OCI-LY7 (cell line): ENCODE measurements at regions not wholly inside any gene's neighbourhood (a gene's known extent, or its start where the extent isn't known, plus 50 kb on each side); places are given as distances from the start of the nearest gene placed in this dataset.

Source experiments
- BruUV-seq: library from RNA; stranded (reverse); fragments of 400-500 nt; replicated peaks from 2 replicates; lab custom pipeline; 2021; lab: Mats Ljungman, UMichigan
- CTCF ChIA-PET: fragments of 300-600 bp; sonication (Branson Sonifier 250); formaldehyde crosslinking; loops from one replicate; lab custom pipeline; 2022; ENCODE audit warnings: antibody characterized with exemption; ENCODE audit not compliant: unreplicated experiment; lab: Charles Lee
- POLR2A ChIA-PET: fragments of 300-600 bp; sonication (Branson Sonifier 250); formaldehyde crosslinking; loops from one replicate; lab custom pipeline; 2022; ENCODE audit warnings: antibody characterized with exemption; lab: Charles Lee
- DNase-seq: peaks from one replicate; pipeline ENCODE4 v3.0.0-alpha.2; 2015; ENCODE audit warnings: low spot score
- H2AFZ ChIP-seq: fragments of 200-600 bp; sonication (generic), shearing (Covaris generic); 2 replicates; pipeline ENCODE4 v1.6.1; 2014; ENCODE audit warnings: mild to moderate bottlenecking, antibody characterized with exemption, low read length, moderate library complexity
- H3K27ac ChIP-seq: fragments of 200-600 bp; sonication (generic); 2 replicates; pipeline ENCODE4 v1.5.1; 2014; ENCODE audit warnings: mixed run types, low read depth, mild to moderate bottlenecking, moderate library complexity, low read length, inconsistent platforms; ENCODE audit not compliant: poor library complexity, severe bottlenecking
- H3K36me3 ChIP-seq: fragments of 200-600 bp; sonication (generic); 2 replicates; pipeline ENCODE4 v1.6.1; 2014; ENCODE audit warnings: mild to moderate bottlenecking, antibody characterized with exemption, low read length, moderate library complexity, mixed read lengths; ENCODE audit not compliant: insufficient read depth
- H3K4me1 ChIP-seq: fragments of 200-600 bp; sonication (generic); 2 replicates; pipeline ENCODE4 v1.5.1; 2014; ENCODE audit warnings: mild to moderate bottlenecking, low read length; ENCODE audit not compliant: insufficient read depth, poor library complexity, severe bottlenecking
- H3K4me2 ChIP-seq: fragments of 200-600 bp; sonication (generic); 2 replicates; pipeline ENCODE4 v1.6.1; 2014; ENCODE audit warnings: mild to moderate bottlenecking, low read length
- H3K4me3 ChIP-seq: fragments of 200-600 bp; sonication (generic); 2 replicates; pipeline ENCODE4 v1.5.1; 2014; ENCODE audit warnings: mild to moderate bottlenecking, low read depth, low read length; ENCODE audit not compliant: poor library complexity, severe bottlenecking
- H3K79me2 ChIP-seq: fragments of 200-600 bp; sonication (generic); 2 replicates; pipeline ENCODE4 v1.6.1; 2016; ENCODE audit warnings: low read depth, mild to moderate bottlenecking, low read length, moderate library complexity, mixed read lengths; ENCODE audit not compliant: insufficient read depth
- H3K9me2 ChIP-seq: fragments of 200-600 bp; sonication (generic); 2 replicates; pipeline ENCODE4 v1.6.1; 2016; ENCODE audit warnings: mild to moderate bottlenecking, low read length, mixed read lengths; ENCODE audit not compliant: insufficient read depth
- H3K9me3 ChIP-seq: fragments of 200-600 bp; sonication (generic); 2 replicates; pipeline ENCODE4 v1.6.1; 2014; ENCODE audit warnings: mild to moderate bottlenecking, mixed run types, low read length, mixed read lengths
- H4K20me1 ChIP-seq: fragments of 200-600 bp; sonication (generic); 2 replicates; pipeline ENCODE4 v1.6.1; 2014; ENCODE audit warnings: mild to moderate bottlenecking, antibody characterized with exemption, low read length, moderate library complexity, mixed read lengths; ENCODE audit not compliant: insufficient read depth
- CTCF ChIP-seq: fragments of 200-600 bp; sonication (generic); conservative IDR thresholded peaks from 2 replicates; pipeline ENCODE4 v1.5.1; 2014; ENCODE audit warnings: mild to moderate bottlenecking, antibody characterized with exemption, low read length, moderate library complexity, mixed read lengths
- EZH2phosphoT487 ChIP-seq: fragments of 200-600 bp; sonication (generic); IDR thresholded peaks from 2 replicates; pipeline ENCODE4 v1.6.1; 2018; ENCODE audit warnings: low read depth, borderline replicate concordance, mild to moderate bottlenecking, mixed run types, antibody characterized with exemption, low read length, moderate library complexity, mixed read lengths
- intact Hi-C: fragments of 100-400 bp; cut with micrococcal nuclease; formaldehyde crosslinking; loops from one replicate; pipeline ENCODE4 v1.10.0; 2022; ENCODE audit not compliant: unreplicated experiment

GRCh38 chr2:125125902-125126301 lies 1100.8 kb downstream of the CNTNAP5 start:
- BruUV-seq: no TSS peak
- no peaks in the 10 kb centered on the region for H3K9me2 ChIP-seq
- intact Hi-C loops: no loop called here
- no peak overlapping the region for H3K4me2 ChIP-seq
- no peaks in the 10 kb centered on the region for H4K20me1 ChIP-seq
- H2AFZ ChIP-seq: no peak overlapping the region
- H3K36me3 ChIP-seq: no peaks in the 10 kb centered on the region
- TF ChIP-seq CTCF: no peak
- TF ChIP-seq EZH2phosphoT487: no peak
- CTCF ChIA-PET: no interaction called here
- H3K4me1 ChIP-seq: no peaks in the 10 kb centered on the region
- no peak overlapping the region for H3K27ac ChIP-seq
- no peak overlapping the region for H3K4me3 ChIP-seq
- POLR2A ChIA-PET: no interaction called here
- H3K9me3 ChIP-seq: no peaks in the 10 kb centered on the region
- no peaks in the 10 kb centered on the region for H3K79me2 ChIP-seq
- no peak for DNase-seq

GRCh38 chr2:125160947-125161346 lies 1135.9 kb downstream of the CNTNAP5 start:
- CTCF ChIA-PET: no interaction called here
- H3K4me3 ChIP-seq: no peak overlapping the region
- H3K9me2 ChIP-seq: no peaks in the 10 kb centered on the region
- H3K27ac ChIP-seq: no peak overlapping the region
- no TSS peak for BruUV-seq
- H3K79me2 ChIP-seq: no peaks in the 10 kb centered on the region
- H4K20me1 ChIP-seq: no peaks in the 10 kb centered on the region
- no peak overlapping the region for H3K4me2 ChIP-seq
- intact Hi-C loops: no loop called here
- no peaks in the 10 kb centered on the region for H3K4me1 ChIP-seq
- no peak overlapping the region for H2AFZ ChIP-seq
- no peaks in the 10 kb centered on the region for H3K9me3 ChIP-seq
- TF ChIP-seq CTCF (no peak), EZH2phosphoT487 (no peak)
- H3K36me3 ChIP-seq: no peaks in the 10 kb centered on the region
- POLR2A ChIA-PET: no interaction called here
- no peak for DNase-seq

GRCh38 chr2:125167152-125167551 lies 1142.1 kb downstream of the CNTNAP5 start:
- ChIA-PET CTCF (no interaction called here), POLR2A (no interaction called here)
- no peak overlapping the region for H3K27ac ChIP-seq
- no peak for DNase-seq
- H3K4me3 ChIP-seq: no peak overlapping the region
- H3K4me2 ChIP-seq: no peak overlapping the region
- no peaks in the 10 kb centered on the region for H3K4me1 ChIP-seq
- intact Hi-C loops: no loop called here
- no peaks in the 10 kb centered on the region for H3K79me2 ChIP-seq
- BruUV-seq: no TSS peak
- no peaks in the 10 kb centered on the region for H3K36me3 ChIP-seq
- H3K9me3 ChIP-seq: no peaks in the 10 kb centered on the region
- TF ChIP-seq CTCF (no peak), EZH2phosphoT487 (no peak)
- H2AFZ ChIP-seq: no peak overlapping the region
- no peaks in the 10 kb centered on the region for H3K9me2 ChIP-seq
- H4K20me1 ChIP-seq: no peaks in the 10 kb centered on the region
